ENCODE measurements at regions not wholly inside any gene's neighbourhood (a gene's known extent, or its start where the extent isn't known, plus 50 kb on each side); places are given as distances from the start of the nearest gene placed in this dataset.
"Not testable (repeated sequence)": the region's sequence is repeated elsewhere in the genome, so short reads cannot be mapped to it uniquely, and the experiment has no call there.

GRCh38 chr2:123770996-123771720, 253.9 kb upstream of the CNTNAP5 start:
- TF ChIP-seq CTCF (IDR thresholded peaks at IDR 0.05; ENCODE audit: insufficient read depth, missing control alignments) = no peak
- FAIRE-seq (no peak), DNase-seq (ENCODE audit: insufficient read length, low spot score) (no peak)

GRCh38 chr2:123771928-123772632, 253.0 kb upstream of the CNTNAP5 start:
- TF ChIP-seq CTCF (IDR thresholded peaks at IDR 0.05; ENCODE audit: insufficient read depth, missing control alignments) = no peak

GRCh38 chr2:123777116-123777515, 248.0 kb upstream of the CNTNAP5 start:
- no peak for TF ChIP-seq CTCF (IDR thresholded peaks at IDR 0.05; ENCODE audit: insufficient read depth, missing control alignments)
- FAIRE-seq = no peak
- no peak for DNase-seq (ENCODE audit: insufficient read length, low spot score)

More at GRCh38 chr2:123771928-123772632, 253.0 kb upstream of the CNTNAP5 start:
- no peak for FAIRE-seq
- no peak for DNase-seq (ENCODE audit: insufficient read length, low spot score)

- FAIRE-seq (no peak), DNase-seq (ENCODE audit: insufficient read length, low spot score) (no peak)
- TF ChIP-seq CTCF (IDR thresholded peaks at IDR 0.05; ENCODE audit: insufficient read depth, missing control alignments) = no peak
Observed at GRCh38 chr2:123783164-123783563, 241.9 kb upstream of the CNTNAP5 start.

GRCh38 chr2:123785332-123785731, 239.8 kb upstream of the CNTNAP5 start:
- DNase-seq (ENCODE audit: insufficient read length, low spot score) (no peak), FAIRE-seq (no peak)
- no peak for TF ChIP-seq CTCF (IDR thresholded peaks at IDR 0.05; ENCODE audit: insufficient read depth, missing control alignments)

GRCh38 chr2:123791207-123791606, 233.9 kb upstream of the CNTNAP5 start:
- DNase-seq (ENCODE audit: insufficient read length, low spot score) (no peak), FAIRE-seq (no peak)
- TF ChIP-seq CTCF (IDR thresholded peaks at IDR 0.05; ENCODE audit: insufficient read depth, missing control alignments) = no peak

GRCh38 chr2:123791684-123792083, 233.4 kb upstream of the CNTNAP5 start:
- TF ChIP-seq CTCF (IDR thresholded peaks at IDR 0.05; ENCODE audit: insufficient read depth, missing control alignments) = no peak
- FAIRE-seq = no peak
- DNase-seq (ENCODE audit: insufficient read length, low spot score) = no peak

GRCh38 chr2:123804126-123804525, 221.0 kb upstream of the CNTNAP5 start:
- not testable (repeated sequence) for FAIRE-seq; DNase-seq (ENCODE audit: insufficient read length, low spot score)

GRCh38 chr2:123805746-123806145, 219.3 kb upstream of the CNTNAP5 start:
- FAIRE-seq; DNase-seq (ENCODE audit: insufficient read length, low spot score): not testable (repeated sequence)

All from D721Med (cell line).